GM21423 (cell line): ENCODE measurements at regions not wholly inside any gene's neighbourhood (a gene's known extent, or its start where the extent isn't known, plus 50 kb on each side); places are given as distances from the start of the nearest gene placed in this dataset.
"Not testable (repeated sequence)": the region's sequence is repeated elsewhere in the genome, so short reads cannot be mapped to it uniquely, and the experiment has no call there.

Experiments used
- ATAC-seq: cut with Tn5 transposase; IDR thresholded peaks from one replicate; pipeline ENCODE4 v1.9.1; 2021; ENCODE audit warnings: mild to moderate bottlenecking, moderate library complexity; ENCODE audit not compliant: unreplicated experiment

- ATAC-seq, result no peak
These were observed 132.7 kb upstream of the MEX3C start for GRCh38 chr18:51330148-51330547.

GRCh38 chr18:51330739-51331138 is 133.3 kb upstream of the MEX3C start:
- ATAC-seq, result no peak

- ATAC-seq, result no peak
These were observed 139.9 kb upstream of the MEX3C start for GRCh38 chr18:51337406-51337805.

- no peak for ATAC-seq
These were observed 142.4 kb upstream of the MEX3C start for GRCh38 chr18:51339856-51340255.

- no peak for ATAC-seq
These were observed 142.9 kb upstream of the MEX3C start for GRCh38 chr18:51340332-51340731.

- no peak for ATAC-seq
These were observed 145.3 kb upstream of the MEX3C start for GRCh38 chr18:51342815-51343214.

- no peak for ATAC-seq
These were observed 148.4 kb upstream of the MEX3C start for GRCh38 chr18:51345848-51346391.

- ATAC-seq, result no peak
These were observed 148.9 kb upstream of the MEX3C start for GRCh38 chr18:51346404-51346803.

GRCh38 chr18:51350081-51350480 is 152.6 kb upstream of the MEX3C start:
- no peak for ATAC-seq

GRCh38 chr18:51355841-51356240 is 158.4 kb upstream of the MEX3C start:
- no peak for ATAC-seq

- not testable (repeated sequence) for ATAC-seq
These were observed 162.8 kb upstream of the MEX3C start for GRCh38 chr18:51360301-51360700.

GRCh38 chr18:51361130-51361860 is 163.8 kb upstream of the MEX3C start:
- peak; percentile 78 for ATAC-seq

- ATAC-seq, result no peak
These were observed 165.9 kb upstream of the MEX3C start for GRCh38 chr18:51363384-51363783.

- no peak for ATAC-seq
These were observed 173.5 kb upstream of the MEX3C start for GRCh38 chr18:51370996-51371395.

- ATAC-seq, result no peak
These were observed 174.4 kb upstream of the MEX3C start for GRCh38 chr18:51371929-51372328.

GRCh38 chr18:51382081-51382480 is 184.6 kb upstream of the MEX3C start:
- ATAC-seq, result no peak

- no peak for ATAC-seq
These were observed 185.6 kb upstream of the MEX3C start for GRCh38 chr18:51383116-51383515.

- no peak for ATAC-seq
These were observed 186.2 kb upstream of the MEX3C start for GRCh38 chr18:51383711-51384110.

GRCh38 chr18:51385270-51385669 is 187.8 kb upstream of the MEX3C start:
- ATAC-seq, result no peak

- ATAC-seq, result no peak
These were observed 193.2 kb upstream of the MEX3C start for GRCh38 chr18:51390702-51391101.

- no peak for ATAC-seq
These were observed 193.7 kb upstream of the MEX3C start for GRCh38 chr18:51391215-51391614.

GRCh38 chr18:51391731-51392130 is 194.2 kb upstream of the MEX3C start:
- ATAC-seq, result no peak
